Parathyroid adenoma (tissue), 2 donors: ENCODE measurements at regions not wholly inside any gene's neighbourhood (a gene's known extent, or its start where the extent isn't known, plus 50 kb on each side); places are given as distances from the start of the nearest gene placed in this dataset.

Experiments
- H2AFZ ChIP-seq: fragments of 300-600 bp; sonication (generic); one replicate; pipeline ENCODE4 v1.7.0; 2017; ENCODE audit warnings: antibody characterized with exemption, mild to moderate bottlenecking
- H3K27ac ChIP-seq: fragments of 300-600 bp; sonication (generic); one replicate; pipeline ENCODE4 v1.7.0; 2017
- H3K27me3 ChIP-seq: fragments of 300-600 bp; sonication (generic); one replicate; pipeline ENCODE4 v1.7.0; 2017; ENCODE audit warnings: low read length; ENCODE audit not compliant: control insufficient read depth, insufficient read depth
- H3K36me3 ChIP-seq: fragments of 300-600 bp; sonication (generic); one replicate; pipeline ENCODE4 v1.7.0; 2017; ENCODE audit warnings: low read length; ENCODE audit not compliant: control insufficient read depth, insufficient read depth
- H3K4me1 ChIP-seq: fragments of 300-600 bp; sonication (generic); one replicate; pipeline ENCODE4 v1.7.0; 2017; ENCODE audit warnings: control low read depth
- H3K4me2 ChIP-seq: fragments of 300-600 bp; sonication (generic); one replicate; pipeline ENCODE4 v1.7.0; 2017; ENCODE audit warnings: low read length
- H3K4me3 ChIP-seq: fragments of 300-600 bp; sonication (generic); one replicate; pipeline ENCODE4 v1.7.0; 2017; ENCODE audit warnings: low read depth, low read length
- H3K79me2 ChIP-seq: fragments of 300-600 bp; sonication (generic); one replicate; pipeline ENCODE4 v1.7.0; 2017; ENCODE audit warnings: control low read depth
- H3K9ac ChIP-seq: fragments of 300-600 bp; sonication (generic); one replicate; pipeline ENCODE4 v1.7.0; 2017; ENCODE audit warnings: mild to moderate bottlenecking
- H3K9me3 ChIP-seq: fragments of 300-600 bp; sonication (generic); one replicate; pipeline ENCODE4 v1.7.0; 2017; ENCODE audit warnings: low read length; ENCODE audit not compliant: control insufficient read depth
- TF ChIP-seq, protein P1 (sequence below): fragments of 300-600 bp; sonication (generic); IDR thresholded peaks from one replicate; pipeline ENCODE4 v1.7.0; 2017; ENCODE audit warnings: antibody characterized with exemption, mild to moderate bottlenecking
- donor health status: primary hyperparathyroidism.

DNA sequence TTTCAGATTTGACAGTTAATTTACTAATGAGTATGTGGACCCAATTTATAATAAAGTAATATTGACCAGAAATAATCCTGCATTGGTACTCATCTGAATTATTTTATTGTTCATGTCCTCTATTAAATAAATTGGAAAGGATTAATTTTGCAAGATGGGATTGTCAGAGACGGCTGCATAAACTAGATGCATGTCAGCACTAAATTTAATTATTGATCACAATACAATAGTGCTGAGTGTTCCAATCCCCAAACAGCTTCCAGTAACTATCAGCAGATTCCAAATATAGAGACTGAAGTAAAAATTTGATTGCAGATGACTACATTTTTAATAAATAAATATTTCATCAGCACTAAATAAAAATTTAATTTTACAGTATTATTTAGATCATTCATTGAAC, 387.2 kb downstream of the GRB14 start:
- H3K27ac ChIP-seq, result no peak overlapping the region
- H3K4me2 ChIP-seq, result no peak overlapping the region
- H2AFZ ChIP-seq, result no peak overlapping the region
- no peaks in the 10 kb centered on the region for H3K4me1 ChIP-seq
- H3K36me3 ChIP-seq, result no peaks in the 10 kb centered on the region
- no peaks in the 10 kb centered on the region for H3K79me2 ChIP-seq
- no peak overlapping the region for H3K4me3 ChIP-seq
- TF ChIP-seq, protein P1, sequence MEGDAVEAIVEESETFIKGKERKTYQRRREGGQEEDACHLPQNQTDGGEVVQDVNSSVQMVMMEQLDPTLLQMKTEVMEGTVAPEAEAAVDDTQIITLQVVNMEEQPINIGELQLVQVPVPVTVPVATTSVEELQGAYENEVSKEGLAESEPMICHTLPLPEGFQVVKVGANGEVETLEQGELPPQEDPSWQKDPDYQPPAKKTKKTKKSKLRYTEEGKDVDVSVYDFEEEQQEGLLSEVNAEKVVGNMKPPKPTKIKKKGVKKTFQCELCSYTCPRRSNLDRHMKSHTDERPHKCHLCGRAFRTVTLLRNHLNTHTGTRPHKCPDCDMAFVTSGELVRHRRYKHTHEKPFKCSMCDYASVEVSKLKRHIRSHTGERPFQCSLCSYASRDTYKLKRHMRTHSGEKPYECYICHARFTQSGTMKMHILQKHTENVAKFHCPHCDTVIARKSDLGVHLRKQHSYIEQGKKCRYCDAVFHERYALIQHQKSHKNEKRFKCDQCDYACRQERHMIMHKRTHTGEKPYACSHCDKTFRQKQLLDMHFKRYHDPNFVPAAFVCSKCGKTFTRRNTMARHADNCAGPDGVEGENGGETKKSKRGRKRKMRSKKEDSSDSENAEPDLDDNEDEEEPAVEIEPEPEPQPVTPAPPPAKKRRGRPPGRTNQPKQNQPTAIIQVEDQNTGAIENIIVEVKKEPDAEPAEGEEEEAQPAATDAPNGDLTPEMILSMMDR, result no peak
- H3K9me3 ChIP-seq, result no peaks in the 10 kb centered on the region
- no peak overlapping the region for H3K9ac ChIP-seq
- no peaks in the 10 kb centered on the region for H3K27me3 ChIP-seq

DNA sequence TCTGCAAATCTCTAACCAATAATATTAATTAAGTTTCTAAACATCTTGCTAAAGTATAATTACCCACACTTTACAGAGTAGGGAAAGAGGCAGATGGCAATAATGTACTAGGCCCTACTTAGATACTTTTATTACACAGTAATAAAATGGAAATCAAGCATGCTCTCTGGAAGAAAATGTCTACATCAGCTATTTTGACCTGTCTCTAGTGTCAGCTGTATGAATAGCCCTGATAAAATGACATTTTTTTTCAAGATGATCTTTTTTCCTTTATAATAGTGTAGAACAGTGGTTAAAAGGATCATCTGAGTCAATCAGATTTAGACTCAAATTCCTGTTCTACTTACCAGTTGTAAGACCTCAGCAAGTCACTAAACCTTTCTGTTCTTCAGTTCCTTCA, 397.3 kb downstream of the GRB14 start:
- TF ChIP-seq, protein P1, result no peak
- Histone ChIP-seq H3K4me1 (no peaks in the 10 kb centered on the region), H3K4me3 (no peak overlapping the region), H3K27me3 (no peaks in the 10 kb centered on the region), H3K27ac (no peak overlapping the region), H3K79me2 (no peaks in the 10 kb centered on the region), H3K4me2 (no peak overlapping the region), H3K9me3 (no peaks in the 10 kb centered on the region), H2AFZ (no peak overlapping the region), H3K36me3 (no peaks in the 10 kb centered on the region), H3K9ac (no peak overlapping the region)

DNA sequence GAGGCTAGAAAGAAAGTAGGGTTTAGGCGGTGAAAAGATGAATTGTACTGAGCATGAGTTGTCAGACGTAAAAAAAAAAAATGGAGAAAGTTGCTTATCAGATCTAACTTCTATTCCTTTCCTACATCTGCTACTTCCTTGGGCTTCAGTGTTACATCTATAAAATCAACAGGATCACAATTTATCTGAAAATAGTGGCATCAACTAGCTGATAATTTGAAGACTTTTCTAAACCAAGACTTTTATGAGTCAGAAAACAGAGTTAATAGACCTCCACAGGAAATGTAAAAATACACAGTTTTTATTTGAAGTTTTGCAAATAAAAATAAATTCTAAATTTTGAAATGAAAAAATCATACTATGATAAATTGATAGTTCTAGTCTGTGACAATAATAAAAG, 399.8 kb downstream of the GRB14 start:
- no peak overlapping the region for H3K4me3 ChIP-seq
- H3K9ac ChIP-seq, result no peak overlapping the region
- no peaks in the 10 kb centered on the region for H3K79me2 ChIP-seq
- TF ChIP-seq, protein P1, result no peak
- H3K27ac ChIP-seq, result no peak overlapping the region
- H3K4me2 ChIP-seq, result no peak overlapping the region
- H3K27me3 ChIP-seq, result no peaks in the 10 kb centered on the region
- no peaks in the 10 kb centered on the region for H3K36me3 ChIP-seq
- H3K9me3 ChIP-seq, result no peaks in the 10 kb centered on the region
- H2AFZ ChIP-seq, result no peak overlapping the region
- no peaks in the 10 kb centered on the region for H3K4me1 ChIP-seq

DNA sequence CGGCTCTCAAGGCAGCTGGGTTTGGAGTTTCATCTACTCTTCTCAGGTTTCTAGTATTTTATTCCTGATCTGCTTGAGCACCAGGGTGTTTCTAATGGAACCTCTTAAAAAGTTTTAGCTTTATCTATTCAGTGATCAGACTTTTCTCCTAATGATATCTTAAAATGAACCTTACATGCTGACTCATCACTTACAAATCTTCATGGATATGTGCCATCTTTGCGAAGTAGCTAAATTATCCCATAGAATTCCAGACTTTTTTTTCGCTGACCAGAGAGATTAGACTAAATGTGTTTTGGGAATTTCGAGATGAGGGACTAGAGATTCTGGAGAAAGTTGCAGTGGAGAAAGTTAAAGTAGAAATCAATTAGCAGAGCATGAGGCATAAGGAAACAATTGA, 401.0 kb downstream of the GRB14 start:
- Histone ChIP-seq H2AFZ (no peak overlapping the region), H3K4me2 (no peak overlapping the region), H3K36me3 (no peaks in the 10 kb centered on the region), H3K79me2 (no peaks in the 10 kb centered on the region), H3K9me3 (no peaks in the 10 kb centered on the region), H3K27ac (no peak overlapping the region), H3K4me3 (no peak overlapping the region), H3K27me3 (no peaks in the 10 kb centered on the region), H3K9ac (no peak overlapping the region), H3K4me1 (no peaks in the 10 kb centered on the region)
- TF ChIP-seq, protein P1, result no peak

DNA sequence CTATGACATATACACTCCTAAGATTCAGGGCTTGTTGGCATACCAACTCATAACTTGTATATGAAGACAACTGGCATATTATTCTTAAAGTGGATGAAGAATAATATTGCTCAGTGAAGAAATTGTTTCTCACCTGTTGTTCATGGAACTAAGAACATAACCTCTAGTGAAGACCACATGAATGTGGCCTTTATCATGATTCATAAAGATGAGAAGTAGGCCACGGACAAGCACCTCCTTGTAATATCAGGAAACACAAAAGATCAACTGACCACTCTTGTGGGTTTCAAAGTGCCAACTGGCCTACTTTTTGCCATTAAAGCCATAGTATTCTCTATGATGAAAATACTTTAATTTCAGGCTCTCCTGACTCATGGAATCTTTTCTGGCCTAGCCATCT, 407.4 kb downstream of the GRB14 start:
- no peaks in the 10 kb centered on the region for H3K9me3 ChIP-seq
- no peaks in the 10 kb centered on the region for H3K27me3 ChIP-seq
- no peak overlapping the region for H3K27ac ChIP-seq
- H3K79me2 ChIP-seq, result no peaks in the 10 kb centered on the region
- no peak overlapping the region for H3K4me3 ChIP-seq
- no peak overlapping the region for H3K4me2 ChIP-seq
- no peak overlapping the region for H2AFZ ChIP-seq
- no peaks in the 10 kb centered on the region for H3K36me3 ChIP-seq
- TF ChIP-seq, protein P1, result no peak
- no peak overlapping the region for H3K9ac ChIP-seq
- no peaks in the 10 kb centered on the region for H3K4me1 ChIP-seq
